ENCODE measurements at regions not wholly inside any gene's neighbourhood (a gene's known extent, or its start where the extent isn't known, plus 50 kb on each side); places are given as distances from the start of the nearest gene placed in this dataset.

- no peak for TF ChIP-seq CTCF (IDR thresholded peaks at IDR 0.05; ENCODE audit: insufficient read depth, low read depth, low read length)
- no peak overlapping the region for H3K4me3 ChIP-seq (ENCODE audit: low read depth, low read length)
- no peaks in the 10 kb centered on the region for H3K27me3 ChIP-seq (ENCODE audit: control insufficient read depth, insufficient read depth, low read length)
- H3K36me3 ChIP-seq (ENCODE audit: control insufficient read depth, insufficient read depth, low read length): no peaks in the 10 kb centered on the region
- POLR2A ChIA-PET: no interaction called here
- CTCF ChIA-PET: no interaction called here
- DNase-seq (ENCODE audit: low read depth): no peak
Observed at GRCh38 chrX:118167361-118167760, 50.8 kb upstream of the KLHL13 start.

DNA sequence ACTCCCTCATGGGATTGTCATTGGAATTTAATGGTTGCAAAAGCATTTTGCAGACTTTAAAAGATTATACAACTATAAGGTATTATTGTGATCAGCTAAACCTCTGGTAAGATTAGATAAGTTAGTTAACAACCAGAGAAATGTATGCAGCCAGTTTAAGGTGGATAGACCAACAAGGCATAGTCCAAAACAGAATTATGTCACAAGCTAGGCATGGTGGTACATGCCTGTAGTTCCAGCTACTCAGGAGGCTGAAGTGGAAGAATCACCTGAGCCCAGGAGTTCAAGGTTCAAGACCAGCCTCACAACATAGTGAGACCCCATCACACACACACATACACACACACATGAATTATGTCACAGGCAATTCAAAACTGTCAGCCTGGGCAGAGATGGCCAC is 54.7 kb upstream of the KLHL13 start:
- DNase-seq (ENCODE audit: low read depth): no peak
- no peak for TF ChIP-seq CTCF (IDR thresholded peaks at IDR 0.05; ENCODE audit: insufficient read depth, low read depth, low read length)
- POLR2A ChIA-PET: no interaction called here
- CTCF ChIA-PET: no interaction called here
- Histone ChIP-seq H3K4me3 (ENCODE audit: low read depth, low read length) (no peak overlapping the region), H3K27me3 (ENCODE audit: control insufficient read depth, insufficient read depth, low read length) (no peaks in the 10 kb centered on the region), H3K36me3 (ENCODE audit: control insufficient read depth, insufficient read depth, low read length) (no peaks in the 10 kb centered on the region)

GRCh38 chrX:118174516-118175098 is 58.0 kb upstream of the KLHL13 start:
- no peaks in the 10 kb centered on the region for H3K36me3 ChIP-seq (ENCODE audit: control insufficient read depth, insufficient read depth, low read length)
- TF ChIP-seq CTCF (IDR thresholded peaks at IDR 0.05; ENCODE audit: insufficient read depth, low read depth, low read length): no peak
- no peak for DNase-seq (ENCODE audit: low read depth)
- H3K27me3 ChIP-seq (ENCODE audit: control insufficient read depth, insufficient read depth, low read length): no peaks in the 10 kb centered on the region
- CTCF ChIA-PET: no interaction called here
- H3K4me3 ChIP-seq (ENCODE audit: low read depth, low read length): no peak overlapping the region
- POLR2A ChIA-PET: no interaction called here

- CTCF ChIA-PET: no interaction called here
- TF ChIP-seq CTCF (IDR thresholded peaks at IDR 0.05; ENCODE audit: insufficient read depth, low read depth, low read length): no peak
Observed at GRCh38 chrX:118177708-118178107, 61.1 kb upstream of the KLHL13 start.

GRCh38 chrX:118178450-118178849 is 61.8 kb upstream of the KLHL13 start:
- no peaks in the 10 kb centered on the region for H3K36me3 ChIP-seq (ENCODE audit: control insufficient read depth, insufficient read depth, low read length)
- POLR2A ChIA-PET: no interaction called here
- no peak for DNase-seq (ENCODE audit: low read depth)
- CTCF ChIA-PET: no interaction called here
- H3K4me3 ChIP-seq (ENCODE audit: low read depth, low read length): no peak overlapping the region
- no peaks in the 10 kb centered on the region for H3K27me3 ChIP-seq (ENCODE audit: control insufficient read depth, insufficient read depth, low read length)
- TF ChIP-seq CTCF (IDR thresholded peaks at IDR 0.05; ENCODE audit: insufficient read depth, low read depth, low read length): no peak

More at GRCh38 chrX:118177708-118178107, 61.1 kb upstream of the KLHL13 start:
- H3K36me3 ChIP-seq (ENCODE audit: control insufficient read depth, insufficient read depth, low read length): no peaks in the 10 kb centered on the region
- H3K27me3 ChIP-seq (ENCODE audit: control insufficient read depth, insufficient read depth, low read length): no peaks in the 10 kb centered on the region
- POLR2A ChIA-PET: no interaction called here
- no peak for DNase-seq (ENCODE audit: low read depth)
- no peak overlapping the region for H3K4me3 ChIP-seq (ENCODE audit: low read depth, low read length)

All from BJ (cell line).